ENCODE measurements at regions not wholly inside any gene's neighbourhood (a gene's known extent, or its start where the extent isn't known, plus 50 kb on each side); places are given as distances from the start of the nearest gene placed in this dataset.
"Not testable (repeated sequence)": the region's sequence is repeated elsewhere in the genome, so short reads cannot be mapped to it uniquely, and the experiment has no call there.

DNA sequence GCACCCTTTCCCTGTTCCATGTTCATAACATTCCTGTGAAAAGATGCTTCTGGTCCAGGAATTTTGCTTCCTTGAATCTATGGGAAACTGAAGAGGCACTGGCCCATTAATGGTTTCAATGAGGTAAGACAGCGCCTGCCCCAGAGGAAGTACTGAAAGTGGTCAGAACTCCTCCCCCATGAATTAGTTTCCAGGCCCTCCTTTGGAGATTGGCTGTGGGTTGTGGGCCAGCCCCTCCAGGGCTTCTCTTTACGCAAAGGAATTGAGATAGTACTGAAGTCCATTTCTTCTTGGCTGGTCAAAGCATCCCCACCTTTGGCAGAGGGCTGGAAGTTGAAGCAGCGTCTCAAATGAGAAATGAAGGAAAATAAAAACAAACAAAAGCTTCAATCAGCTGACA lies 175.5 kb downstream of the POLR2M start:
- no peak for DNase-seq

DNA sequence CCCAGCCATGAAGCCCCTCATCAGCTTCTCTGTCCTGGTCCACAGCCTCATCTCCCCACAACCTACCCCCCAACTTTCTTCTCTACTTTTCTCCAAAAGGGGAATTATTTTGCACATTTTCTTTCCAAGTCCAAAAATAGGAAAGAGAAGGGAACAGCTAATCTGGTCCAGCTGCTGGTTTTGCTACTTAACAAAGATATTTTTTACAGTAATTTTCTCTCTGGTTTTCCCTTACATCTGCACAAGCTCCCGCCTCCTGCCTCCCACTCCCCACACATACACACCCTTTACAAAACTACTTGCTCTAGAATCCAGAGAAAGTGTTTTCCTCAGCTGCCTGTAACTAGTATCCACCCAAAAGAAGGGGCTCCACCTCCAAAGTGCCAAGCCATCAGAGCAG lies 177.2 kb downstream of the POLR2M start:
- no peak for DNase-seq

DNA sequence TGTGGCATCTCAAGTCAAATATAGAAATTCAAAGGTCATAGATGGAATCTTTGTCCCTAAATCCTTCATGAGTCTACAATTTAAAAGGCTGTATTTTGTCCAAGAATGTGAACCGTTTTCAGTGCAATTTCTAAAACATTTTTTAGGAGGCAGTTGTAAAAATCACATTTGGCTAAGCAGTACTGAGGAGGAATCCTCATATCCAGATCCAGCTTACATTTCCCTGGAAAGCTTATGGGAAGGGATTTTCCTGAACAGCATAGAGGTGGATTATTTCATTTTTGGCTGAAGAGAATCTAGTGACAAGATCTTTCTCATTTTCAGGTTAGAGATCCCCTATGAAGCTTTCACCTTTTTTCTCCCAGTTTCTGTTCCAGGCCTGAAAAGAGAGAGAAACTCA lies 178.4 kb downstream of the POLR2M start:
- no peak for DNase-seq

DNA sequence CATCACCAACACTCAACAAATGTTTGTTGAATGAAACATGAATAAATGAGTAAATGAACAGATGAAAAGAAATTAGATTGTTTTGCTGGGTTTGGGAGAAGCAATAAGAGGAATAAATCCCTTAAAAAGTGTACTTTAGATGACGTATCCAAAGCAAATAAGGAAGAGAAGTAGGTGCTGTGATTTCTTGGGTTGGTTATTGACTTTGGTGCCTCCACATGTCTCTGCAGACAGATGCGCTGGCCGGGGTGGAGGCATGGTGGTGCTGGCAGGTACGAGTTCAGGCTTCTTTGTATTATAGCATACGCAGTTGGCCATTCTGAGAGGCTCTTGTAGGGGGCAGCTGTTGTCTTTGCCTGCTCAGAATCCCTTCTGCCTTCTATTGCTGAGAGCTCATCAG lies 178.9 kb downstream of the POLR2M start:
- no peak for DNase-seq

DNA sequence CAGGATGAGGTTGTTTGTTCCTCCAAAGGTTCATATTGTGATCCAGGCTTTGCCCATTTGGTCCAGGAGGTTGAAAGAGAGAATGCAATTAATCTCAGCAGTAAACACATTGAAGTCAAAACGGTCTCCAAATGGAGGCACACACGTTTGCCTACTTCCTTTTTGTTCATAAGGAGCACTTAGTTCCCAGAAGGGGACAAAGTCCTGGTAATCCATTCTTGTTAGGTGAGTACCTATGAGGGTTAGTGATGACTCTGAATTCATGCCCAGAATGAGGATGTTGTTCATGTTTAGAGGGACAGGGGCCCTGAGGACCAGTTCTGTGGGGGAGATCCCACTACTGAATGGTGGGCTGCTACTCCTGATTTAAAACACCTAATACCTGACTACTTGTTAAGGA lies 177.7 kb downstream of the ALDH1A2 start:
- DNase-seq: no peak

DNA sequence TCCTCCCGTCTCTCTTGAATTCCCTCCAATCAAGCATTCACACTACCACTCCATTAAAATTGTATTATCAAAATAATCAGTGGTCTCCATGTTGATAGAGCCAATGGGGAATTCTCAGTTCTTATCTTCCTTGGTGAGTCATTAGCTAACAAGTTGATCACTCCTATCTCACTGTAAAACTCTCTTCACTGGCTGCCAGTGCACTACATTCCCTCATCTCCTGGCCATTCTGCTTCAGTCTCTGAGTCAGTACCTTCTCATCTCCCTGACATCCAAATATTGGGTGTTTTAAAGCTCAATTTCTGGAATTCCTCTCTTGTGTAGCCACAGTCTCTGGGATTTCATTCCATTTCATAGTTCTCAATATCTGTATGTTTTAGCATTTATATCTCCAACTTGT lies 175.2 kb downstream of the ALDH1A2 start:
- no peak for DNase-seq

DNA sequence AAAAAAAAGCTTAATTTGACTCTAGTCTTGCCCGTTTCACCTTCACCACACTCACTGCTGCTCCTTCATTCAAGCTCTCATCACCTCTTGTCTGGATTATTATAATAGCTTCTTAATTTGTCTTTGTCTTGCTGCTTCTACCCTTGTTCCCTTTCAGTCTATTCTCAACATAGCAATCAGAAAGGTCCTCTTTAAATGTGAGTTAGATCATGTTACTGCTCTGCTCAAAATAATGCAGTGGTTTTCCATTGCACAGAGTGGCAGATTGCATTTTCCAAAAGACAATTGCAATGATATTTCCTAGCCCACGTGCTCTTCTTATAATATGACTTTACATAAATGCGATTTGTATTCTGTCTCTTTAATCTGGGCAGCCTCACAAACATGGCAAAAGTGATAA lies 174.6 kb downstream of the ALDH1A2 start:
- no peak for DNase-seq

DNA sequence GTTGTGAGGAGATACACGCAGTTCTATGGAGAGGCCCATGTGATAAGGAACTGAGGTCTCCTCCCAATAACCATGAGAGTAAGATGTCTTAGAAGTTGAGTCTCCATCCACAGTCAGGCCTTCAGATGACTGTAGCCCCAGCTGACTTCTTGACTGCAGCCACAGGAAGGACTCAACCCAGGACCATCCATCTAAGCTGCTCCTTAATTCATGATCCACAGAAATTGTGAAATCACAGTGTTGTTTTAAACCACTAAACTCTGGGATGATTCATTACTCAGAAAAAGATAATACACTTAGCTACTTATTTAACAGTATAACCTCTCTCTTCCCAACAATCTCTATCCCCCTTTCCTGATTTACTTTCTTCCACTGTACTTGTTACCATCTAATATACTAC lies 173.3 kb downstream of the ALDH1A2 start:
- DNase-seq: no peak

DNA sequence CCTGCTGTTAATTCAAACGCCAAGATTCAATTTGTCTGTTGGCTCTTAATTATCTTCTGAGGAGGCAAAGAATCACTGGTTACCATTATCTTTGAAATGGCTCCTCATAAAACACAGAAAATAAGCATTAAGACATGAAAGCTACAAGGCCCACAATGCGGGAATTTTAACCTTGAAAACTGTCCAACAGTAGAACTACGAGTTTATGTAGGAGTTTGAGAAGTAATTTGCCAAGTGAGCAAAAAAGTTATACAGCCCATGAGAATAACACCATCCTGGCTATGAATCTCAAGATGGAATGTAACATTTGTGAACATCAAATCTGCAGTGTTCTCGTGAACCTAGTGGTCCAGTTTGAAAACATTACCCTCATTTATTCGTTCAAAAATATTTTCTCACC lies 172.5 kb downstream of the ALDH1A2 start:
- no peak for DNase-seq

DNA sequence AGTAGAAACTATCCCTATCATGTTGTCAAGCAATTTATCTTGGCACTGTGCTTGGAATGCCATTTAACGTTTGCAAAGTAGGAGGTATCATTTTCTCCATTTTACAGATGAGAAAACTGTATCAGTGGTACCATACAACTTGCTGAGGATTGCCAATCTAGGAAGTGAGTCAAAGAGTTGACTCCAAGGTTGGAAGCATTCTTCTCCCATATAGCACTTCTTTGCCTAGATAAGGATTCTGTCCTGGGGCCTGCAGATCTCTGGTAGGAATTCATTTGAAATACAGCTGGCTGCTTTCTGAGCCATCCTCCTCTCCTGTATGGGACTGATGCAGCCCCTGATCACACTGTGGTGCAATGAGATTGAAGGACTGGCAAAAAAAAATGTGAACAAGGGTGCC lies 170.2 kb downstream of the ALDH1A2 start:
- no peak for DNase-seq

DNA sequence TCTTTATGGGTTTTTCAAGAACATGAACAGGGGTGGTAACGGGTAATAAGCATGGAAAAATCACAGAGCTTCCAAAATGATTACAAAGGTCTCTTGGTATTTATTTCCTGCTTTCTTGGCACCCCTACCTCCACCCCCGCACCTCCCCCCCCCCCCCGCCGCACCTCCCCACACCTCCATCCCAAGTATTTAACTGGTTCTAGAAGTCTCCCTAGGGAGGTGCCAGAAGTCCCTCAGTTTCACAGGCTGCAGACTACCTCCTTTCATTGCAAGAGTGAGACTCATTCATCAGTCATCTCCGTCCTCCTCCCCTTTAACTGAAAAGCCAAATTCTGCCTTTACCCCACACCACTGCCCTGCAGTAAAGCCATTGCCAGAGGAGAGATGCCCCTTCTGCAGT lies 169.4 kb downstream of the ALDH1A2 start:
- DNase-seq: no peak

DNA sequence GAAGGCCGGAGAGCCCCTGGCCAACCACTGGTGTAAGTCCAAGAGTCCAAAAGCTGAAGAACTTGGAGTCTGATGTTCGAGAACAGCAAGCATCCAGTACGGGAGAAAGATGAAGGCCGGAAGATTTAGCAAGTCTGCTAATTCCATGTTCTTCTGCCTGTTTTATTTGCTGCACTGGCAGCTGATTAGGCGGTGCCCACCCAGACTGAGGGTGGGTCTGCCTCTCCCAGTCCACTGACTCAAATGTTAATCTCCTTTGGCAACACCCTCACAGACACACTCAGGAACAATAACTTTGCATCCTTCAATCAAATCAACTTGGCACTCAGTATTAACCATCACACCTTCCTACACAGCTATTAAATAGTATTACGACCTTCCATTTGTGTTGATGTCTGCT lies 168.6 kb downstream of the ALDH1A2 start:
- DNase-seq: not testable (repeated sequence)

DNA sequence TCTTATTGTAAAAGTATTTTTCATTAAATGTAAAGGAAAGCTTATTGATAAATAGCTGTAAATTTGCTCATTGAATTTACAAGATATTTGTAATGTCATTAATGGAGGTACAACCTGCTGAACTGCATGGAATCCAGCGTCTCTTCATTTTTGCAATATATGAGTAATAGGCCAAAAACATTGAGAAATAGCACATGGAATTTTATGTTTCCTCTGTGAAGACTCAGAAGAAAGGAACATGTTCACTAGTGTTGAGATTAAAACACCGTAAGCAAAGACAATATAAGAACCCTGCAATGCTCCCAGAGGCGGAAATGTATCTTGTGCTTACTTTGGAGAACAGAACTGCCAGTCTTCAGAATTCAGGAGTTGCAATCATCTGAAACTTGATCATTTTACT lies 167.6 kb downstream of the ALDH1A2 start:
- no peak for DNase-seq

DNA sequence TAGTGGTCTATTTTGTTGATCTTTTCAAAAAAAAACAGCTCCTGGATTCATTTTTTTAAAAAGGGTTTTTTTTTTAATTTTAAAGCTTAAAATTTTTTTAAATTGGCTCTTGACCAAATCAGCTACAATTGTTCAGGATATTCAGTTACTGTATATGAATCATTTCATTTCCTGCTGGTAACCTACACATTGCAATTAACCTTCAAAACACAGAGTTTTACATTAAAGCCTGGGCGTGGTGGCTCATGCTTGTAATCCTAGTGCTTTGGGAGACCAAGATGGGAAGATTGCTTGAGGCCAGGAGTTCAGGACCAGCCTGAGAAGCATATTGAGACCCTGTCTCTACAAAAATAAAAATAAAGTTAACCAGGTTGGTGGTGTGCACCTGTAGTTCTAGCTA lies 163.4 kb downstream of the ALDH1A2 start:
- no peak for DNase-seq

All from hematopoietic multipotent progenitor cell treated with erythropoietin and hydrocortisone succinate and interleukin-3 and kit ligand, for 6 days (in vitro differentiated cells).